ENCODE measurements at regions not wholly inside any gene's neighbourhood (a gene's known extent, or its start where the extent isn't known, plus 50 kb on each side); places are given as distances from the start of the nearest gene placed in this dataset.

GRCh38 chr7:86181474-86181873 is 462.2 kb upstream of the GRM3 start:
- H3K9ac ChIP-seq (replicated peaks in 1 of 4; ENCODE audit: extremely low read depth in 1 of 4, low read depth in 3 of 4, low read length in 3 of 4): no peak overlapping the region
- H3K79me2 ChIP-seq (ENCODE audit: control insufficient read depth in 1 of 2, insufficient read depth in 2 of 2, low read length in 2 of 2): no peaks in the 10 kb centered on the region
- H3K79me1 ChIP-seq (ENCODE audit: low read depth, low read length): no peaks in the 10 kb centered on the region
- ChIA-PET CTCF (ENCODE audit: partially characterized antibody) (no interaction called here), POLR2A (ENCODE audit: partially characterized antibody) (no interaction called here)
- no peaks in the 10 kb centered on the region for H4K20me1 ChIP-seq (replicated peaks in 1 of 2; ENCODE audit: control insufficient read depth in 1 of 2, insufficient read depth in 2 of 2, low read length in 2 of 2)
- H3K4me2 ChIP-seq (ENCODE audit: insufficient read depth in 1 of 2, low read depth in 2 of 2, low read length in 2 of 2): no peak overlapping the region
- H3K4me3 ChIP-seq (ENCODE audit: extremely low read depth in 1 of 4, insufficient read depth in 2 of 4, low read depth in 3 of 4, low read length in 4 of 4): no peak overlapping the region
- no peak overlapping the region for H2BK12ac ChIP-seq (ENCODE audit: low read depth, low read length)
- no peak overlapping the region for H4K5ac ChIP-seq (ENCODE audit: insufficient read length, low read depth, low read length)
- H3K23me2 ChIP-seq (ENCODE audit: low read depth, low read length): no peaks in the 10 kb centered on the region
- no peak overlapping the region for H3K18ac ChIP-seq (ENCODE audit: extremely low read depth, low read length)
- no peak overlapping the region for H2BK20ac ChIP-seq (ENCODE audit: low read length)
- no peak overlapping the region for H3K56ac ChIP-seq (replicated peaks; ENCODE audit: insufficient read length, low read depth, low read length)
- no peak overlapping the region for H4K91ac ChIP-seq (replicated peaks; ENCODE audit: insufficient read length, low read length)
- H2BK15ac ChIP-seq (ENCODE audit: low read length): no peak overlapping the region
- no peaks in the 10 kb centered on the region for H3K4me1 ChIP-seq (replicated peaks in 1 of 4; ENCODE audit: control insufficient read depth in 3 of 4, insufficient read depth in 4 of 4, low read length in 3 of 4)
- no peak overlapping the region for H2AK5ac ChIP-seq (ENCODE audit: low read depth, low read length)
- H3K27me3 ChIP-seq (replicated peaks in 1 of 4; ENCODE audit: control insufficient read depth in 3 of 4, extremely low read depth in 1 of 4, insufficient read depth in 3 of 4, low read length in 3 of 4): peaks cover 0 to 1% (median 0%) of the 10 kb centered on the region in 4 experiments; a peak in 1 of 7 replicates
- no peak overlapping the region for H2AFZ ChIP-seq (ENCODE audit: low read length)
- H3K23ac ChIP-seq (ENCODE audit: insufficient read length): no peak overlapping the region
- H2BK120ac ChIP-seq (replicated peaks; ENCODE audit: low read depth, low read length): no peak overlapping the region
- no peaks in the 10 kb centered on the region for H3K36me3 ChIP-seq (ENCODE audit: control insufficient read depth in 2 of 4, insufficient read depth in 4 of 4, low read length in 3 of 4)
- no peak overlapping the region for H2BK5ac ChIP-seq (ENCODE audit: low read depth, low read length)
- H3K4ac ChIP-seq (replicated peaks; ENCODE audit: insufficient read length, low read depth, low read length): no peak overlapping the region
- no peaks in the 10 kb centered on the region for H3K9me3 ChIP-seq (ENCODE audit: insufficient read depth in 2 of 2, low read depth in 1 of 2, low read length in 1 of 2)
- FAIRE-seq (peak; percentile 32), DNase-seq (ENCODE audit: low read depth in 1 of 2, low spot score in 2 of 2) (no peak)
- TF ChIP-seq ATF2 (IDR thresholded peaks at IDR 0.05; ENCODE audit: low read length): no peak
- no peak for TF ChIP-seq POLR2A (IDR thresholded peaks at IDR 0.05; ENCODE audit: control extremely low read depth in 1 of 2, low read depth in 2 of 2, low read length in 2 of 2)
- no peak for TF ChIP-seq CHD1 (IDR thresholded peaks at IDR 0.05; ENCODE audit: low read depth, low read length)
- TF ChIP-seq SIRT6 (IDR thresholded peaks at IDR 0.05; ENCODE audit: low read length): no peak
- H3K14ac ChIP-seq (ENCODE audit: insufficient read length): no peak overlapping the region
- no peak overlapping the region for H4K8ac ChIP-seq (ENCODE audit: extremely low read depth, insufficient read depth, low read length)
- WGBS, 2 experiments (ENCODE audit: extremely low coverage in 1 of 2, insufficient coverage in 1 of 2, insufficient read length in 1 of 2, insufficient replicate concordance in 2 of 2, low coverage in 1 of 2, low lambda C conversion rate in 2 of 2, missing lambda C conversion rate in 1 of 2): 76% methylated on average over 3 of the region's 3 CpGs; no CpG with 5 or more reads in 1 of the 2 experiments
- no peak overlapping the region for H3K27ac ChIP-seq (ENCODE audit: low read depth, low read length)

Measured in H1 (cell line).